ENCODE measurements at regions not wholly inside any gene's neighbourhood (a gene's known extent, or its start where the extent isn't known, plus 50 kb on each side); places are given as distances from the start of the nearest gene placed in this dataset.

- TF ChIP-seq CTCF (IDR thresholded peaks at IDR 0.05) = no peak
- no peaks in the 10 kb centered on the region for H3K36me3 ChIP-seq
- intact Hi-C loops (cut with DNase I) = no loop called here
- H3K4me3 ChIP-seq = no peak overlapping the region
- no peaks in the 10 kb centered on the region for H3K4me1 ChIP-seq
- no peaks in the 10 kb centered on the region for H3K27me3 ChIP-seq
- DNase-seq (ENCODE audit: low spot score in 2 of 2) = no peak
- H3K27ac ChIP-seq = no peak overlapping the region
- no peaks in the 10 kb centered on the region for H3K9me3 ChIP-seq
Observed at GRCh38 chr4:62387808-62388207, 1187.7 kb downstream of the ADGRL3 start.

- H3K9me3 ChIP-seq = no peaks in the 10 kb centered on the region
- no peaks in the 10 kb centered on the region for H3K27me3 ChIP-seq
- DNase-seq (ENCODE audit: low spot score in 2 of 2) = no peak
- intact Hi-C loops (cut with DNase I) = no loop called here
- no peaks in the 10 kb centered on the region for H3K36me3 ChIP-seq
- no peak overlapping the region for H3K4me3 ChIP-seq
- no peak for TF ChIP-seq CTCF (IDR thresholded peaks at IDR 0.05)
- H3K27ac ChIP-seq = no peak overlapping the region
- H3K4me1 ChIP-seq = no peaks in the 10 kb centered on the region
Observed at GRCh38 chr4:62377700-62378099, 1177.6 kb downstream of the ADGRL3 start.

GRCh38 chr4:62377245-62377644 lies 1177.1 kb downstream of the ADGRL3 start:
- intact Hi-C loops (cut with DNase I) = no loop called here
- H3K9me3 ChIP-seq = no peaks in the 10 kb centered on the region
- no peak overlapping the region for H3K4me3 ChIP-seq
- no peak for TF ChIP-seq CTCF (IDR thresholded peaks at IDR 0.05)
- H3K36me3 ChIP-seq = no peaks in the 10 kb centered on the region
- no peaks in the 10 kb centered on the region for H3K4me1 ChIP-seq
- no peaks in the 10 kb centered on the region for H3K27me3 ChIP-seq
- no peak overlapping the region for H3K27ac ChIP-seq
- no peak for DNase-seq (ENCODE audit: low spot score in 2 of 2)

GRCh38 chr4:62366939-62367338 lies 1166.8 kb downstream of the ADGRL3 start:
- H3K9me3 ChIP-seq = no peaks in the 10 kb centered on the region
- H3K27me3 ChIP-seq = no peaks in the 10 kb centered on the region
- H3K27ac ChIP-seq = no peak overlapping the region
- TF ChIP-seq CTCF (IDR thresholded peaks at IDR 0.05) = no peak
- H3K4me1 ChIP-seq = no peaks in the 10 kb centered on the region
- no peak overlapping the region for H3K4me3 ChIP-seq
- intact Hi-C loops (cut with DNase I) = no loop called here
- no peak for DNase-seq (ENCODE audit: low spot score in 2 of 2)
- no peaks in the 10 kb centered on the region for H3K36me3 ChIP-seq

- intact Hi-C loops (cut with DNase I) = no loop called here
- H3K4me1 ChIP-seq = no peaks in the 10 kb centered on the region
- no peak overlapping the region for H3K27ac ChIP-seq
- no peaks in the 10 kb centered on the region for H3K9me3 ChIP-seq
- no peaks in the 10 kb centered on the region for H3K36me3 ChIP-seq
- H3K4me3 ChIP-seq = no peak overlapping the region
- TF ChIP-seq CTCF (IDR thresholded peaks at IDR 0.05) = no peak
- no peak for DNase-seq (ENCODE audit: low spot score in 2 of 2)
- no peaks in the 10 kb centered on the region for H3K27me3 ChIP-seq
Observed at GRCh38 chr4:62360156-62360545, 1160.0 kb downstream of the ADGRL3 start.

GRCh38 chr4:62359441-62360155 lies 1159.5 kb downstream of the ADGRL3 start:
- intact Hi-C loops (cut with DNase I) = no loop called here
- Histone ChIP-seq H3K4me1 (no peaks in the 10 kb centered on the region), H3K27me3 (no peaks in the 10 kb centered on the region), H3K27ac (no peak overlapping the region), H3K9me3 (no peaks in the 10 kb centered on the region), H3K36me3 (no peaks in the 10 kb centered on the region), H3K4me3 (no peak overlapping the region)
- no peak for DNase-seq (ENCODE audit: low spot score in 2 of 2)
- no peak for TF ChIP-seq CTCF (IDR thresholded peaks at IDR 0.05)
